Kidney epithelial cell (primary cell): ENCODE measurements at regions not wholly inside any gene's neighbourhood (a gene's known extent, or its start where the extent isn't known, plus 50 kb on each side); places are given as distances from the start of the nearest gene placed in this dataset.

Experiments
- DNase-seq: peaks from one replicate; pipeline ENCODE4 v3.0.0-alpha.2; 2010; ENCODE audit warnings: low read depth
- H3K27me3 ChIP-seq: 2 replicates; pipeline ENCODE4 v1.6.0; 2011; ENCODE audit warnings: low read length; ENCODE audit not compliant: control insufficient read depth, insufficient read depth
- H3K36me3 ChIP-seq: 2 replicates; pipeline ENCODE4 v1.5.1; 2011; ENCODE audit warnings: low read length; ENCODE audit not compliant: control insufficient read depth, insufficient read depth
- H3K4me3 ChIP-seq: 2 replicates; pipeline ENCODE4 v1.5.1; 2011; ENCODE audit warnings: low read depth, mild to moderate bottlenecking, control low read depth, low read length
- CTCF ChIP-seq: IDR thresholded peaks from 2 replicates; pipeline ENCODE4 v1.5.1; 2011; ENCODE audit warnings: mild to moderate bottlenecking, moderate library complexity, low read length, control low read depth, inconsistent platforms; ENCODE audit not compliant: insufficient read depth, poor library complexity, severe bottlenecking

- Histone ChIP-seq H3K27me3 (no peaks in the 10 kb centered on the region), H3K36me3 (no peaks in the 10 kb centered on the region), H3K4me3 (no peak overlapping the region)
- DNase-seq: no peak
- TF ChIP-seq CTCF: no peak
These were observed 315.2 kb upstream of the BRINP3 start for GRCh38 chr1:190792873-190793272.

GRCh38 chr1:190807629-190808028 lies 330.0 kb upstream of the BRINP3 start:
- H3K36me3 ChIP-seq: no peaks in the 10 kb centered on the region
- no peak for TF ChIP-seq CTCF
- no peak for DNase-seq
- H3K4me3 ChIP-seq: no peak overlapping the region
- no peaks in the 10 kb centered on the region for H3K27me3 ChIP-seq

GRCh38 chr1:190808035-190808434 lies 330.4 kb upstream of the BRINP3 start:
- no peak for TF ChIP-seq CTCF
- H3K27me3 ChIP-seq: no peaks in the 10 kb centered on the region
- no peak overlapping the region for H3K4me3 ChIP-seq
- no peaks in the 10 kb centered on the region for H3K36me3 ChIP-seq
- DNase-seq: no peak

GRCh38 chr1:190809312-190809711 lies 331.6 kb upstream of the BRINP3 start:
- TF ChIP-seq CTCF: no peak
- DNase-seq: no peak
- Histone ChIP-seq H3K4me3 (no peak overlapping the region), H3K27me3 (no peaks in the 10 kb centered on the region), H3K36me3 (no peaks in the 10 kb centered on the region)

DNA sequence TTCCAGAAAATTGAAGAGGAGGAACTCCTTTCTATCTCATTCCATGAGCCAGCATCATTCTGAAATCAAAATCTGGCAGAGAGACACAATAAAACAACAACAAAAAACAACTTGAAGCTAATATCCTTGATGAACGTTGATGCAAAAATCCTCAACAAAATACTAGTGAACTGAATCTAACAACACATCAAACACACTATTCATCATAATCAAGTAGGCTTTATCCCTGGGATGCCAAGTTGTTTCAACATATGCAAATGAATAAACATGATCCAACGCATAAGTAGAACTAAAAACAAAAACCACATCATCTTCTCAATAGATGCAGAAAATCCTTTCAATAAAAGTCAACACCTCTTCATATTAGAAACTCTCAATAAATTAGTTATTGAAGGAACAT lies 335.3 kb upstream of the BRINP3 start:
- Histone ChIP-seq H3K4me3 (no peak overlapping the region), H3K36me3 (no peaks in the 10 kb centered on the region), H3K27me3 (no peaks in the 10 kb centered on the region)
- TF ChIP-seq CTCF: no peak
- DNase-seq: no peak

- Histone ChIP-seq H3K4me3 (no peak overlapping the region), H3K27me3 (no peaks in the 10 kb centered on the region), H3K36me3 (no peaks in the 10 kb centered on the region)
- DNase-seq: no peak
- TF ChIP-seq CTCF: no peak
These were observed 354.8 kb upstream of the BRINP3 start for GRCh38 chr1:190832511-190832910.
